DMS114 treated with DMSO at 0.1 percent for 48 hours (cell line): ENCODE measurements at regions not wholly inside any gene's neighbourhood (a gene's known extent, or its start where the extent isn't known, plus 50 kb on each side); places are given as distances from the start of the nearest gene placed in this dataset.

Source experiments
- DNase-seq: peaks from one replicate; lab custom pipeline; 2025; ENCODE audit not compliant: unreplicated experiment; lab: John Stamatoyannopoulos, UW

DNA sequence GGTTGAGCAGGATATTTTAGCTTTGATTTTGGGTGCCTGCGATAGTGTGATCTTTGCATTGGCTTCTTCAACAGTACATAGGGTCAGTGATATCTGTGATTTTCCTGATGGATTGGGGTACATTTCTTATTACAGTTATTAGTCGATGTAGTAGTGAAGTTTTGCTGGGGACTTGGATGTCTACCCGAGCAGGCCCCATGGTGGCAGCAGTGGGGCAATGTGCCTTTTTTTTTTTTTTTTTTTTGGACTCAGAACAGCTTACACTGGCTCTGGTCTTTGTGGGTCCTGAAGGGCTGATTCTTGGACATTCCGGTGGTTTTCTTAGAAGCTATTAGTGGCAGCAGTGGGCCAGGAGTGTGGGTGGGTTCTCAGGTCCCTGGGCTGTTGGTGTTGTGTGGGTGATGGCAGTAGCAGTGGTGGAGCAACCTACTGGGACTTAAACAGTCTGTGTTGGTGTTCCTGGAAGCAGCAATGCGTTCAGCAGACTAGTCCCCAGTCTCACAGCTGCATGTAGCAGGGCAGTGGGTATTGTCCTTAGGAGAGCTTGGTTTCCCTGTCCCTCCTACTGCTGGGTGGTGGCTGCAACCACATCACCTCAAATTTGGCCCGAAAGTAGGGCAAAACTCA is 53.7 kb upstream of the SLC4A10 start:
- DNase-seq, result no peak

DNA sequence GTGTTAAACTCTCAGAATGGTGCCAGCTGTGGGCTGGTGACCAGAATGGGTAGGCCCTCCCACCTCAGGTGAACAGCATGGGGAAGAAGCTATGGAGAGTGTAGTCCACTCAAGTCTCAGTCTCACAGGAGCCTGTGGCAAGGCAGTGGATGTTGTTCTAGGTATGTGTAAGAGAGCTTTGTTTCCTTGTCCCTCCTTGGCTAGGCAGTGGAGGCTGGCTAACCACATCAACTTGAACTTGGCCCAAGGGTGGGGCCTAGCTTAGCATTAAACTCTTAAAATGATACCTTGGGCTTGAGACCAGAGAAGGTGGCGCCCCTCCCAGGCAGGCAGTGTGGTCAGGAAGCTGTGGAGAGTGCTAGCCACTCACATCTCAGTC is 53.2 kb upstream of the SLC4A10 start:
- DNase-seq, result no peak
